Stromal cell of bone marrow (primary cell): ENCODE measurements at regions not wholly inside any gene's neighbourhood (a gene's known extent, or its start where the extent isn't known, plus 50 kb on each side); places are given as distances from the start of the nearest gene placed in this dataset.
"Not testable (repeated sequence)": the region's sequence is repeated elsewhere in the genome, so short reads cannot be mapped to it uniquely, and the experiment has no call there.

Source experiments
- DNase-seq: peaks from one replicate; pipeline ENCODE4 v3.0.0-alpha.2; 2012; ENCODE audit warnings: low read depth

DNA sequence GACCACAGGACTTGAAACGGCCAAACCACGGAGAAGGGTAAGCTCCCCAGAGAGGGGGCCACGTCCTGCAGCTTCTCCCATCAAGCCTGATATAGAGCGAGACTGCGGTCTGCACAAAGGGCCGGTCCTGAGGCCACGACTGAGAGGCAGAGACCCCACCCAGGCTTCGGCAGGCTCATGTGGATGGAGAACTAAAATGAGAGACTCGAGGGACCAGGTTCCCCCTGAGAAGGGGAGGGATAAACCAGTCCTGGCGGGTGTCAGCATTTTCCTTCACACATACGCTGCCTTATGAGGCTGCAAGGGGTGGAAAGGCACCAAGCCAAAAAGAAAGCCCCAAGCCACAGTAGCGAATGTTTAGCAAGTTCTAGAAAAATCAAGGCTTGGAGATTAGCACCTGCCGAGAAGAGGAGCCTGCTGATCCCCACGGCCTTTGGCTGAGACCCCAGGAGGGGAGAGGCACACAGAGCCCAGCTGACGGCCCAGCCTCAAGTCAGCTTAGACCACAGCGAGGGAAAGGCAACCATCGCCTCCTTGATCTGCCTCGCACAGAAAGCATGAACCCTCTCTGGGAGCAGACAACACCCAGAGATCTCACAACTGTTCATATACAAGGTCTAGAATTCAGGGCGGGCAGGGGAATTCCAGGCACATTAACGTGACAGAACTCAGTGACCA lies 92.6 kb upstream of the RNF32 start:
- no peak for DNase-seq

DNA sequence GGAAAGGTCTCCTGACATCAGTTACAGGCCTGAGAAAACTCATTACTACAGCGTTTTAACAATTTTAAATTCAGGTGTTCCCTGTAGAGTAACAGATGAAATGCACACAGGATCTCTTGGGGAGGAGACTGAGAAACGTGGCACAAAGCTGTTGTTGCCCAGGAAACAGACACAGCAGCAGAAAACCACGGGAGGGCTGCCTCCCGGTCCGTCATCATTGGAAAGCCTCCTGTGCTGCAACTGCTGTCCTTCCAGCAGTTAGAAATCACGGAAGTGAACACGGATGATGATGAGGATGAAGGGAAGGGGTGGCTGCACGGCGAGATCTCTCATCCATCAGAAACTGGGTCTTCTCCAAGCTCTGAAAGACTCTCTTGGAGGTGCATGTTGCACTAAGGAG lies 94.6 kb upstream of the RNF32 start:
- DNase-seq: no peak

DNA sequence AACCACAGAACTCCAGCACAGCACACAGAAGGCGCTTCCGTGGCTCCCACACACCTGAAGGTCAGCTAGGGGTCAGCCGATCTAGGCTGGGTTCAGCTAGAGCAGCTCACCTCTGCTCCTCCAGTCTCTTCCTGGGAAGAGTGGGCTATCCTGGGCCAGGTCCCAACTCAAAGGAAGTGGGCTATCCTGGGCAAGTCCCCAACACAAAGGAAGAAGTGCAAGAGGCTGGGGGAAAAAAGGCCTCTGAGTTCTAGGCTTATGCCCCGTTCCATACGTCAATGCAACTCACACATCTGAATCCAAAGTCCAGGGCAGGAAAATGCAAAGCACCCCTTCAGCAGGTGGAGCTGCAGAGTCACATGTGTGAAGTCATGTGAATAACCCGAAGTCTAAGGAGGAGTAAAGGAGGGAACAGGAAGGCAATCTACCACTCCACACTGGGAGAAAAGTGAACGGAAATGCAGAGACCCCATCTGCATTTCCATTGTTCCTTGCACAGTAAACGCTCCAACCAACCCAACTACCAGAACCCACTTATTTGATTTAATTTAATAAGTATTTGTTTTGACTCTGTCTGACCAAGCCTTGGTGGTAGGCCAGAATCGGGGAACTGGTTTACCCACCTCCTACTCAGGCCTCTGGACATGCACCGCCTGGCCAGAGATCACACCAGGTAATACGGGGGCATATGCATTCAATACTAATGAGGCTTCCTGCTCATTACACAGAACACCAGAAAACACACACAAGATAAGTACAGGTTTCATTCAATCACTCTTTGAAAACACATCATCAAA lies 95.5 kb upstream of the RNF32 start:
- DNase-seq: no peak

DNA sequence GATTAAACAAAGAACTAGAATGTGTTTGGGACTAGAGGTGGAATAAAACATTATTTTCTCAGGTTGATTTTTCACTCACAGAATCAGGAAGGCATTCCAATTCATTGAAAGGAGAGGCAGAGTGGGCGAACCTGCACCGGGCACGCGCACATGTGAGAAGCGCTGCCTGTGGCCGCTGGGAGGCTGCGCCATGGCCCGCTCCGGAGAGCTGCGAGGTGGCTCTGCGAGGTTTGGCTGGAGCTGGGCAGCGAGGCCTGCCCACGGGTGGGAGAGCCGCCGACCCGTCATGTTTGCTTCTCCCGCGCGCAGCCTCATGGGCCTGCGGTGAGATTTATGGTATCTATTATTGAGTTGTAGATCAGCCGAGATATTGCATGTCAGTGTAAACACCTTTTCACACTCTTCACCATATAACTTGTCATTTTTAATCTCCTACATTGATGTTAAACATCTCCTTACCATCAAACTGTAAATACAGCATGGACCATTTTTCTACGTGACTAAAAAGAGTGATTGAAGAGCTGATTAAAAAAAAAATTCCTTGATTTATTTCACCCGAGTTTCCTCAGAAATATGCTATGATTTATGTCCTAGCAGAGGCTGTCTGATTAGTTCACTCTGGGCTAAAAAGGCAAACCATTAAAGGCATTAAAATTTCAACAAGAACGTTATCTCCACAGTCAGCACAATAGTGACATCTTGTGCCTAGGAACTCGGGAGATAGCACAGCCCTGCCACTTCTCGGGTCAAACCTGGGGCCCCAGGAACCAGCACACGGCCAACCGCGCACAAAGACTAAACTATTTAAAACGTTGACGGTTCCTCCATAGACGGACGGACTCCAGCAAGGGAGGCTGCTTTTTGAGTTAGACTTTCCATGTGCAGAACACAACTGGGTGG lies 96.6 kb upstream of the RNF32 start:
- DNase-seq: no peak

DNA sequence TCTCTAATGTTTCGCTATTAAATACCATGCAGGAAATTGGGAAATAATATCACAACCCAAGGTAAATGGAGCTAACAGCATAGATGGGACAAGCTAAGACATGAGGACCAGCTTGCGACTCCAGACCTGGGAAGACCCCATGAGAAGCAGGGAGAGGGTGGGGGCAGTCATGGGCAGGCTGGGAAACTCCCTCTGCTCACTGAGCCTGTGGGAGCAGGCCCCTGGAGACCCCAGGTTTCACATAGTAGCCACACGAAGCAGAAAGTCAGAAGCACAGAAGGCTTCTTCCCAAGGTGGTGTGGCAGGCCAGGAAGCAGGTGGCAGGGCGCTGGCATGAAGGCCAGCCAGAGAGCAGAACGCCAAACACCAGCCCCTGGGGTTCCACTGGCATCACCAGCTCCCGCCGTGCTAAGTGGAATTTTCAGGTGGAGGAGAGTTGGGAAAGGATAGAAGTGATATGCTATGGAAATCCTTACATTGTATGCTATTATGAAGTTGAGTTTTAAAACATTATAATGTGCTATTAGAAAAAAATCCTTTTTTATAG lies 99.9 kb upstream of the RNF32 start:
- no peak for DNase-seq

DNA sequence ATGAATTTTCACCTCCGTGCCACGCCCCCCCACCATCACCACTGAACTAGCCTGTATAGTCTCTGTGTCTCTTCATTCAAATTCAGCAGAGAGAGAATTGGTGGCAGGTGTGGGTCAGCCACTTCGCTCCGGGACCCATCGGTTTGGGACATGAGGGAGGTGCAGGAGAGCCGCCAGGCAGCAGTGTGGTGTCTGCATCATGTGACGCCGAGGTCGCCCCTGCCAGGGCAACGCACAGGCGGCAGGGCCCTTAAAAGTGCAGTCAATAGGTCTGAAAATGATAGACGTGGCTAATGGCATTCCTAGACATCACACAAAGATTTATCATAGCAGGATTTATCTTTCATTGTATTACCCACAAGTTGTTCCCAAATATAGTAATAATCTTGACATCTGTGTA lies 100.6 kb upstream of the RNF32 start:
- no peak for DNase-seq

DNA sequence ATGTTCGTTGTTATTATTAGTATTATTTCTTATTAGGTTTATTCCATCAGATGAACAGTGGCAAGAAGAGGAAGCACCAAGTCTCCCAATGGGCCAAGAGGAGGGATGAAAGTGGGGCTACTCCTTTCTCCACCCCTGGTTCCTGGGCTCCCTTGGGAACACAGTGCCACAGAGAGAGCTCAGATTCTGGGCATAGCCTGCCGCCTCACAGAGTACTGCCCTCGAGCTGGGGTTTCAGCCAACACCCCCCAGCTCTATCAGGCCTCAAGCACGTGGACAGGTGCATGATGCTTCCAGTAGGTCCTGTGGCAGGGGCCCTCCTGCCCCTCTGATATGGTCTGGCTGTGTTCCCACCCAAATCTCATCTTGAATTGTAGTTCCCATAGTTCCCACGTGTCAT lies 103.6 kb upstream of the RNF32 start:
- no peak for DNase-seq

DNA sequence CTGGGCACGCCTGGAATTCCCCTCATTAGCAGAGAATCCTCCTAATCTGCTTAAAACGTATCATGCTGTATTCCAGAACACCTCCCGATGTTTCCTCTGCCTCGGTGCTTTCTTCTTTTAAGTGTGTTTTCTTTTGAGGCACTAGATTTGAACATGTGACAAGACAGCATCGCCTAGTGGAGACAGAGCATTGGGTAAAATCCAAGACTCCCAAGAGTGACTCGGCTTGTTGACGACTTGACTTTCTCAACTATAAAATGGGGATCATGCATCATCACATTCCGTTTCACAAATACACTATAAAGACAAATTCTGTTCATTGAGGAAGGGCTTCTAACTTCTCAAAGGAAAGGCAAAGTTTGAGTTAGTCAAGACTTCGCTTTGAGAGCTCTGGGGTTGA lies 105.6 kb upstream of the RNF32 start:
- no peak for DNase-seq

DNA sequence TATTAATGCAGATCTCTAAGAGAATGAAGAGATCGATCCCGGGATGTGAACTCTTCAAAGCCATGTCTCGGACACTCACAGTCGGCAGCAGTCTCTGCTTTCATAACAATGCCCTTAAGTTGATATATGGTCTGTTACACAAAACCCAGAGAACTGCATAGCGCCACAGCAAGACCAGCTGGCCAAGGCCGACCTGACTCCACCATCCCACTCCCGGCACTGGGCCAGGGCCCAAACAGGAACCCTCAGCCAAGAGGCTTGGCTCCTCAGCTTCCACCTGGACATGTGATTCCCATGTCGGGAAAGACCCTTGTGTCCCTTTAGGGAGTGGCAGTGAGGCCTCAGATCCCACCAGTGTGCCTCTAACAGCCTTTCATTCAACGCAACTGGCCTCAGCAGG lies 106.6 kb upstream of the RNF32 start:
- no peak for DNase-seq

DNA sequence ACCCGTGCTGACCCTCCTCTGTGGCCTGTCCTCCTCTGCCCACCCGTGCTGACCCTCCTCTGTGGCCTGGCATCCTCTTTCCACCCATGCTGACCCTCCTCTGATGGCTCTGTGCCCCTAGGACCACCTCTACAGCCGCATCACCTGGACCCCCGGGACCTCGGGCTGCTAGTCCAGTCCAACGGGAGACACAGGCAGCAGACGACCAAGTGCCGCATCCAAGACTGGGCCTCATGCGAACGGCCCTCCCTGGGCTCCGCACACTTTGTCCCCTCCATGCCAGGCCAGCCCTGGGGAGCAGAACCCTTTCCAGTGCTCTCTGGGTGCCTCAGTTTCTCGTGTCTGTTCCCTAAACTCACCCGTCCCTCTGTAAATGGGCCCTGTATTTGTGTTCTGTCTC lies 107.2 kb upstream of the RNF32 start:
- no peak for DNase-seq

DNA sequence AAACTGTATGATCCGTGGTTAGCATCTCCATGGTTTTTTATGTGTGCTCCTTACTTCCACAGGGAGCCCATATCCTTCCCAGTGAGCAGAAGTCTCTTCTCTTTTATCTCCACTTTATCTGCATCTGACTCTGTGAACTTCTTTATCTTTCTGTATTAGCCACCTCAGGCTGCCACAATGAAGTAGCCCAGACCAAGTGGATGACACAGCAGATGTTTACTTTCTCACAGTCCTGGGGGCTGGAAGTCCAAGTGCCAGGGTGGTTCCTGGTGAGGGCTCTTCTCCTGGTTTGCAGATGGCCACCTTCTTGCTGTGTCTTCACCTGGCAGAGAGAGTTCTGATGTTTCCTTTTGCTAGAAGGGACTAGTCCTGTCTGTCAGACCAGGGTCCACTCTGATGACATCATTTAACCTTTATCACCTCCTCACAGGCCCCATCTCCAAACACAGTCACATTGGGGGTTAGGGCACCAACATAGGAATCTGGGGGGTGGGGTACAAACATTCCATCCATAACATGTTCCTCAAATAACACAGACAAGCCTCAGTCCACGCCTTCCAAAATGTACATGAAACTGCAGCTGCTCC lies 108.5 kb upstream of the RNF32 start:
- DNase-seq: no peak

DNA sequence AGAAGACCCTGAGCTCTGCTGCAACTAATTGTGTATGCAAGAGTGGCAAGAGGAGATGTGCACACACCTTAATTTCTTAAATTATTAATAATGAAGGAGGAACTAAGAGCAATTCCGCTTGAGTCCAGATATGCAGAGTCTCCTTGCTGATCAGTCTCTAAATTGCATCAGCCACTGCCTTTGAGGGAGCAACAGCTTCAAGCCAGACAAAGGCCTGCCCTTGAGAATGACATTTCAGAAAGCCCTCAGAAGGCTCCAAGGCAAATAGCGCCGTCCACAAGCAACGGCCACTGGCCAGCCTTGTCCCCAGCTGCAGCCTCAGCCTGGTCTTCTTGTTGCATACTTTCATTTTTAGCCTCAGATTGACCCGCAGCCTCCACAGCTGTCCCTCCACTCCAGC lies 110.6 kb upstream of the RNF32 start:
- no peak for DNase-seq

DNA sequence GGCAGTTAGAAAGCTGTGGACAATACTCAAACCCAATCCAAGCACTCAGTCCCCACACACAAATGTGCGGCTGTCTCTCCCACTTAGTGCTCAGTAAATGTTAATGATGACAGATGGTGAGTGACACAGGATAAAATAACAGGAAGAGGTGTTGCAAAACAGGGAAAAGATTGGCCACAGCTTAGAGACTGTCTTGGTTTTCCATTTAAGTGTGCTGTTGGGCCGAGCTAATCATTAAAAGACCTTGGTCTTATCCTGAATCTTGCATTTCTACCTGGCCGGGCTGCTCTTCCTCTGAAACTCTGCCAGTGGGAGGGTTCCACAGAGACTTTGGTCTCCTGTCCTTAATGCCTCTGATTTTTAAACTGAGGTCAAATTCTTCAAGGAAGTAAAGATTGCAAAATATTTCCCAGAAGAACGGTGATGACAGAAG lies 113.1 kb upstream of the RNF32 start:
- no peak for DNase-seq

DNA sequence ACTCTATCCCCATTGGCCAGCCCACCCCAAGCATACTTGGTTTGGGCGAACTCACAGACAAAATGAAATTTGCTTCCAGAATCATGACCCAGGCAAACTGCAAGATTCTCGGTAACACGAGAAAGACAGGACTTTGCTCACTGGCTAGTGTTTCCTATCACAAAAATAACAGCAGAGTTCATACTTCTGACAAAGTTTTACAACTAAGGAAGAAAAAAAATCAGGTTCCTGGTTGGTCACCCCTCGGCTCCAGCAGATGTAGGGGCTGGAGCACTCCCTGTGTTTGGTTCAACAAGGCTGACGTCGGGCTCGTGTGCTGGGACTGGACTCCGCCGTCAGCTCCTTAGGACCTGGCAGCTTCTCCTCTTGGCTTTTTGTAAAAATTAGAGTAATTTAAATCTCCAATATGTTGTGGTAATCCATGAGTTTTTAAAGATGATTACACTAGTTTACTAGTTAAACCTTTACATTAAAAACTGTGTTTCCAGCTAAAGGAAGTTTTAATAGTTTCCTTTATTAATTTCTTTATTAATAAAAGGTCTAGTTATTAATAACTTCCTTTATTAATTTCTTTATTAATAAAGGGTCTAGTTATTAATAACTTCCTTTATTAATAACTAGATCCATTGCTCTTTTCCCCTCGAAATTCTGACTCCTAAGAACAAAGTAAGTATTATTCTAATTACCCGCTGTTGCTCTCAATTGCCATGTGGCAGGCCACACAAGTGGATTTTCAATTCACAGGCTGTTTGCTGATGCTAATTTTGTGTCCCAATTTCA lies 115.6 kb upstream of the RNF32 start:
- no peak for DNase-seq

DNA sequence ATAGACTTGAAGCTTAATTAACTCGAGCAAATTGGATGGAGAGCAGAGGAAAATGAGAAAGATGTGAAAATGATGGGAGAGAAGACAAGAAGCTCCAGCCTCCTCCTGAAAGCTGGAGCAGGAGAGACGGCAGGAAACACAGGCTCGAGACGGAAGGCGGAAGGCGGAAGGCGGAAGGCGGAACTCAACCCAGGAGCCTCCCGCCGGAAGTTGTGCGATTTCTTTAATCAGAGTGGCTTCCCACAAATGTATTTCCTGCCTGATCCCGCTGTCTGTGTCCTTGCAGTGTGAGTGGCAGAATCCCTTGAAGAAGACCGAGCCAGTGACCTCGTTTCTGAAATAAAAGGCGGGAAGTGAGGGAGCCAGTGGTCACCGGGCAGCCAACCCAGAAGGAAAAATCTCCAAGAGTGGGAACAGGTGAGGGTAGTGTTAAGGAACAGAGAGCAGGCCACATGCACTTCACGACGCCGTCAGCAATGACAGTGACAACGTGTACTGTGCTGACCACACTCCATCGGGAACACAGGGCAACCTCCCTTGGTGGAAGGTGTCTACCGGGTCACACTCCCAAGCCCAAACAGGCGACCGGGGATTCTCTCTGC lies 117.0 kb upstream of the RNF32 start:
- DNase-seq: no peak

DNA sequence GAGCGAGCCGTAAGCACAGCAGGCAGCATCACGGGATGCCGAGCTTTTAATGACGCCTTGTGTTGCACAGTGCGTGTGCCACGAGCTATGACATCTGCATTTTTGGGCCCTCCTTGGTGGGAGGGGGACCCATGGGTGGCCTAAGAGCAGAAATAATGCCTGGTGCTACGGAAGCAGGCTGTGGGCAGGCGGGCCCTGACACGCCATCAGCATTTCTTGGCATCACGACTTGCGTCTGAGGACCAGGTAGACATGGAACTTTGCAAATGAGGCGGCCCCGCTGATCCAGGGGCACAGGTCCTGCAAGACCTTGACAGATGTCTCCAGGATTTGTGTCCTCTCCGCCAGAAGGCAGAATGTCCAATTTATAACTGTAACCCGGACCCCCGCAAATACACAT lies 117.8 kb upstream of the RNF32 start:
- DNase-seq: no peak

DNA sequence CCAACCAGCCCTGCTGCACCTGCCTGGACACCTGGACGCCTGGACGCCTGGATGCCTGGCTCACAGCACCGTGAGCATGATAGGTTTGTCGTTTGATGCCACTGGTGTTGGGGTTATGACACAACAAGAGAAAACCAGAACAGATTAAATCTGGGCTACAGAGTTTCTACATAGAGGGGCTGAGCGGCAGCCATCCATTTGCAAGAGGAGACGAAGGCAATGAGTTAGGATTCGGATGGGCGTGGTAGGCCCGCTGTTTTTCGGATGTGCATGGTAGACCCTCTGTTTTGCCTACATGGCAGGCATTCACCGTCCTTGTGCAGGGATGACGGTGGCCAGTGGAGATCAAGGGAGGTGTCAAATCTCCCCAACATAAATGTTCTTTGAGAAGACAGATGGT lies 121.5 kb upstream of the RNF32 start:
- no peak for DNase-seq

DNA sequence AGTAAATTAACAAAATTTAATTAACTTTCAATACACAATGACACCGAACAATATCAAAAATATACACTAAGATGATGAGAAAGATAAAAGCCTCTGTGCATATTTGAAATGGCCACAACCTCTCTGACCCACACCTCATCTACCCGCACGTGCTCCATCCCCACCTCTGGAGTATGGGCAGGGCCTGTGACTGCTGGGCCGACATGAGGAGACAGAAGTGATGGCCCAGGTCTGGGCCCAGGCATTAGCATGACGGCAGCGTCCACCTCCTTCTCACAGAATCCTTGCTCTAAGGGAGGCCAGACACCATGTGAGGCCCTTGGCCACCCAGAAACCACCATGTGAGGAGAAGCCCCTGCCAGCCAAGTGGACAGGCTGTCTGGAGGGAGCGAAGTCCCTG lies 122.1 kb upstream of the RNF32 start:
- DNase-seq: no peak

DNA sequence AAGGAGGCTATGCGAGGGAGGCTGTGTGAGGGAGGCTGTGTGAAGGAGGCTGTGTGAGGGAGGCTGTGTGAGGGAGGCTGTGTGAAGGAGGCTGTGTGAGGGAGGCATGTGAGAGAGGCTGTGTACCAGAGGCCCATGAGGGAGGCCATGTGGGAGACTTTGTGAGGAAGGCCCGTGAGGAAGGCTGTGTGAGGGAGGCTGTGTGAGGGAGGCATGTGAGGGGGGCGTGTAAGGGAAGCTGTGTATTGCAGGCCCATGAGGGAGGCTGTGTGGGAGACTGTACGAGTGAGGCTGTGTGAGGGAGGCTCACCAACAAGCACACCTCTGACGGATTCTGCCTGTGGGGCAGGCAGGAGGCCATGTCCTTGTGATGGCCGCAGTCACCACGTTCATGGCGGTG lies 122.7 kb upstream of the RNF32 start:
- DNase-seq: not testable (repeated sequence)

DNA sequence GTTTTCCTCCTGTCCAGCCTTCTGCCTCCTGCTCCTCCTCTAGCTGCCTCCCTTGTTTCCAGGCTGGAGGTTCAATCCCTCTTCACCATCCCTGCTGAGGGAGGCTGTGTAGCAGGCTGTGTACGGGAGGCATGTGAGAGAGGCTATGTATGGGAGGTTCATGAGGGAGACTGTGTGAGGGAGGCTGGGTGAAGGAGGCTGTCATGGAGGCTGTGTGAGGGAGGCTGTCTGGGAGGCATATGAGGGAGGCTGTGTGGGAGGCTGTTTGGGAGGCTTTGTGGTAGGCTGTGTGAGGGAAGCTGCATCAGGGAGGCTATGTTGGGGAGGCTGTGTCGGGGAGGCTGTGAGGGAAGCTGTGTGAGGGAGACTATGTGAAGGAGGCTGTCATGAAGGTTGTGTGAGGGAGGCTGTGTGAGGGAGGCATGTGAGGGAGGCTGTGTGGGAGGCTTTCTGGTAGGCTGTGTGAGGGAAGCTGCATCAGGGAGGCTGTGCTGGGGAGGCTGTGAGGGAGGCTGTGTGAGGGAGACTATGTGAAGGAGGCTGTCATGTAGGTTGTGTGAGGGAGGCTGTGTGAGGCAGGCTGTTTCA lies 123.7 kb upstream of the RNF32 start:
- no peak for DNase-seq
